Gastroesophageal sphincter (tissue), 3 donors: ENCODE measurements at regions not wholly inside any gene's neighbourhood (a gene's known extent, or its start where the extent isn't known, plus 50 kb on each side); places are given as distances from the start of the nearest gene placed in this dataset.

ENCODE experiments used
- CTCF ChIP-seq, 4 experiments: fragments of 200-600 bp in 2 of 4; fragments of 450-650 bp in 2 of 4; sonication (generic) in 1 of 4; IDR thresholded peaks; one replicate each; pipeline ENCODE4 v1.5.1; 2017 to 2019; ENCODE audit warnings: antibody characterized with exemption in 4 of 4, mild to moderate bottlenecking in 2 of 4, moderate library complexity in 2 of 4
- EP300 ChIP-seq: sonication (generic); formaldehyde crosslinking; IDR thresholded peaks from one replicate; pipeline ENCODE4 v1.6.1; 2017; ENCODE audit warnings: antibody characterized with exemption, mild to moderate bottlenecking
- POLR2A ChIP-seq, 2 donors: fragments of 450-650 bp; IDR thresholded peaks; one replicate each; pipeline ENCODE4 v1.6.1; 2017; ENCODE audit warnings: antibody characterized with exemption in 2 of 2, mild to moderate bottlenecking in 2 of 2, moderate library complexity in 1 of 2
- POLR2AphosphoS5 ChIP-seq: sonication (generic); formaldehyde crosslinking; IDR thresholded peaks from one replicate; pipeline ENCODE4 v1.6.1; 2017; ENCODE audit warnings: antibody characterized with exemption

- no peak for TF ChIP-seq POLR2AphosphoS5
- TF ChIP-seq EP300, result no peak
- TF ChIP-seq CTCF (IDR thresholded peaks at IDR 0.05), result no peak
- no peak for TF ChIP-seq POLR2A (IDR thresholded peaks at IDR 0.05)
These were observed 663.0 kb downstream of the AJAP1 start for GRCh38 chr1:5317391-5317790.
